SW480 (cell line): ENCODE measurements at regions not wholly inside any gene's neighbourhood (a gene's known extent, or its start where the extent isn't known, plus 50 kb on each side); places are given as distances from the start of the nearest gene placed in this dataset.

ENCODE experiments used
- DNase-seq: peaks from one replicate; pipeline ENCODE4 v3.0.0-alpha.2; 2016; ENCODE audit warnings: low spot score

GRCh38 chr3:164572436-164572835 lies 505.9 kb downstream of the SI start:
- no peak for DNase-seq

GRCh38 chr3:164550857-164551256 lies 527.4 kb downstream of the SI start:
- no peak for DNase-seq

- DNase-seq, result no peak
Observed at GRCh38 chr3:164539215-164539614, 539.1 kb downstream of the SI start.

- no peak for DNase-seq
Observed at GRCh38 chr3:164537485-164537884, 540.8 kb downstream of the SI start.

GRCh38 chr3:164533275-164533674 lies 545.0 kb downstream of the SI start:
- no peak for DNase-seq

GRCh38 chr3:164526250-164526649 lies 552.0 kb downstream of the SI start:
- DNase-seq, result no peak

- DNase-seq, result no peak
Observed at GRCh38 chr3:164524201-164524600, 554.1 kb downstream of the SI start.

GRCh38 chr3:164522073-164522763 lies 556.1 kb downstream of the SI start:
- no peak for DNase-seq

- DNase-seq, result no peak
Observed at GRCh38 chr3:164521644-164522043, 556.7 kb downstream of the SI start.

- DNase-seq, result no peak
Observed at GRCh38 chr3:164521139-164521538, 557.2 kb downstream of the SI start.

GRCh38 chr3:164515256-164515655 lies 563.0 kb downstream of the SI start:
- DNase-seq, result no peak

- DNase-seq, result no peak
Observed at GRCh38 chr3:164514576-164514975, 563.7 kb downstream of the SI start.

GRCh38 chr3:164507886-164508285 lies 570.4 kb downstream of the SI start:
- no peak for DNase-seq

- DNase-seq, result no peak
Observed at GRCh38 chr3:164498917-164499316, 579.4 kb downstream of the SI start.

- no peak for DNase-seq
Observed at GRCh38 chr3:164488893-164489292, 589.4 kb downstream of the SI start.

- DNase-seq, result no peak
Observed at GRCh38 chr3:164486150-164486549, 592.1 kb downstream of the SI start.

- DNase-seq, result no peak
Observed at GRCh38 chr3:164479978-164480377, 598.3 kb downstream of the SI start.

GRCh38 chr3:164479406-164479805 lies 598.9 kb downstream of the SI start:
- no peak for DNase-seq

- DNase-seq, result no peak
Observed at GRCh38 chr3:164478323-164478722, 600.0 kb downstream of the SI start.

GRCh38 chr3:164477403-164477802 lies 600.9 kb downstream of the SI start:
- no peak for DNase-seq

GRCh38 chr3:164476631-164477030 lies 601.7 kb downstream of the SI start:
- DNase-seq, result no peak

- no peak for DNase-seq
Observed at GRCh38 chr3:164470471-164470870, 607.8 kb downstream of the SI start.

GRCh38 chr3:164468055-164468454 lies 610.2 kb downstream of the SI start:
- DNase-seq, result no peak

GRCh38 chr3:164467007-164467406 lies 611.3 kb downstream of the SI start:
- no peak for DNase-seq

GRCh38 chr3:164465172-164465571 lies 613.1 kb downstream of the SI start:
- no peak for DNase-seq
